ENCODE measurements at regions not wholly inside any gene's neighbourhood (a gene's known extent, or its start where the extent isn't known, plus 50 kb on each side); places are given as distances from the start of the nearest gene placed in this dataset.

- DNase-seq (ENCODE audit: low read depth, low spot score): no peak
These were observed 543.2 kb downstream of the DCDC2C start for GRCh38 chr2:4246364-4247131.

GRCh38 chr2:4247791-4248190 lies 544.4 kb downstream of the DCDC2C start:
- DNase-seq (ENCODE audit: low read depth, low spot score): no peak

GRCh38 chr2:4255491-4255890 lies 552.1 kb downstream of the DCDC2C start:
- DNase-seq (ENCODE audit: low read depth, low spot score): no peak

- no peak for DNase-seq (ENCODE audit: low read depth, low spot score)
These were observed 553.0 kb downstream of the DCDC2C start for GRCh38 chr2:4256351-4256750.

GRCh38 chr2:4258563-4258962 lies 555.2 kb downstream of the DCDC2C start:
- no peak for DNase-seq (ENCODE audit: low read depth, low spot score)

GRCh38 chr2:4265936-4266335 lies 562.6 kb downstream of the DCDC2C start:
- DNase-seq (ENCODE audit: low read depth, low spot score): no peak

- DNase-seq (ENCODE audit: low read depth, low spot score): no peak
These were observed 566.5 kb downstream of the DCDC2C start for GRCh38 chr2:4269885-4270284.

GRCh38 chr2:4272261-4272858 lies 569.0 kb downstream of the DCDC2C start:
- DNase-seq (ENCODE audit: low read depth, low spot score): no peak

GRCh38 chr2:4278392-4278791 lies 575.0 kb downstream of the DCDC2C start:
- no peak for DNase-seq (ENCODE audit: low read depth, low spot score)

- no peak for DNase-seq (ENCODE audit: low read depth, low spot score)
These were observed 576.1 kb downstream of the DCDC2C start for GRCh38 chr2:4279431-4279830.

GRCh38 chr2:4291430-4291829 lies 588.1 kb downstream of the DCDC2C start:
- DNase-seq (ENCODE audit: low read depth, low spot score): no peak

- DNase-seq (ENCODE audit: low read depth, low spot score): no peak
These were observed 592.3 kb downstream of the DCDC2C start for GRCh38 chr2:4295680-4296079.

- no peak for DNase-seq (ENCODE audit: low read depth, low spot score)
These were observed 597.2 kb downstream of the DCDC2C start for GRCh38 chr2:4300616-4301015.

GRCh38 chr2:4324531-4324930 lies 621.2 kb downstream of the DCDC2C start:
- DNase-seq (ENCODE audit: low read depth, low spot score): no peak

GRCh38 chr2:4336864-4337263 lies 633.5 kb downstream of the DCDC2C start:
- no peak for DNase-seq (ENCODE audit: low read depth, low spot score)

- DNase-seq (ENCODE audit: low read depth, low spot score): no peak
These were observed 635.0 kb downstream of the DCDC2C start for GRCh38 chr2:4338345-4338744.

GRCh38 chr2:4340536-4340935 lies 637.2 kb downstream of the DCDC2C start:
- DNase-seq (ENCODE audit: low read depth, low spot score): no peak

- DNase-seq (ENCODE audit: low read depth, low spot score): no peak
These were observed 643.3 kb downstream of the DCDC2C start for GRCh38 chr2:4346628-4347027.

GRCh38 chr2:4353668-4354067 lies 650.3 kb downstream of the DCDC2C start:
- DNase-seq (ENCODE audit: low read depth, low spot score): no peak

- DNase-seq (ENCODE audit: low read depth, low spot score): no peak
These were observed 650.8 kb downstream of the DCDC2C start for GRCh38 chr2:4354164-4354563.

- DNase-seq (ENCODE audit: low read depth, low spot score): no peak
These were observed 651.3 kb downstream of the DCDC2C start for GRCh38 chr2:4354678-4355077.

GRCh38 chr2:4356109-4356508 lies 652.7 kb downstream of the DCDC2C start:
- DNase-seq (ENCODE audit: low read depth, low spot score): no peak

GRCh38 chr2:4356541-4356940 lies 653.2 kb downstream of the DCDC2C start:
- DNase-seq (ENCODE audit: low read depth, low spot score): no peak

Measured in smooth muscle cell of the brain vasculature (primary cell).